ENCODE measurements at regions not wholly inside any gene's neighbourhood (a gene's known extent, or its start where the extent isn't known, plus 50 kb on each side); places are given as distances from the start of the nearest gene placed in this dataset.

- no peaks in the 10 kb centered on the region for H3K36me3 ChIP-seq (ENCODE audit: control insufficient read depth, insufficient read depth, low read length)
- no peaks in the 10 kb centered on the region for H3K9me3 ChIP-seq (ENCODE audit: control insufficient read depth, low read length)
- no peak overlapping the region for H3K27ac ChIP-seq (ENCODE audit: insufficient read depth, low read depth, low read length, poor library complexity, severe bottlenecking)
- no peaks in the 10 kb centered on the region for H3K27me3 ChIP-seq (ENCODE audit: control insufficient read depth, insufficient read depth, low read length, poor library complexity, severe bottlenecking)
- no peak overlapping the region for H3K4me3 ChIP-seq (ENCODE audit: insufficient read depth, low read depth, low read length)
- 50 to 63% methylated on average over 3 to 6 of the region's 6 CpGs for WGBS, 2 experiments
- H3K4me1 ChIP-seq (ENCODE audit: control insufficient read depth, insufficient read depth, low read length) = no peaks in the 10 kb centered on the region
Measured at GRCh38 chr6:14344486-14344885, 226.9 kb downstream of the CD83 start.

GRCh38 chr6:14348389-14348788 is 230.8 kb downstream of the CD83 start:
- Histone ChIP-seq H3K36me3 (ENCODE audit: control insufficient read depth, insufficient read depth, low read length) (no peaks in the 10 kb centered on the region), H3K9me3 (ENCODE audit: control insufficient read depth, low read length) (no peaks in the 10 kb centered on the region), H3K27me3 (ENCODE audit: control insufficient read depth, insufficient read depth, low read length, poor library complexity, severe bottlenecking) (no peaks in the 10 kb centered on the region), H3K27ac (ENCODE audit: insufficient read depth, low read depth, low read length, poor library complexity, severe bottlenecking) (no peak overlapping the region), H3K4me1 (ENCODE audit: control insufficient read depth, insufficient read depth, low read length) (no peaks in the 10 kb centered on the region), H3K4me3 (ENCODE audit: insufficient read depth, low read depth, low read length) (no peak overlapping the region)
- WGBS, 2 experiments = no CpG with 5 or more reads among the region's 1 CpG

- Histone ChIP-seq H3K9me3 (ENCODE audit: control insufficient read depth, low read length) (no peaks in the 10 kb centered on the region), H3K4me3 (ENCODE audit: insufficient read depth, low read depth, low read length) (no peak overlapping the region), H3K27me3 (ENCODE audit: control insufficient read depth, insufficient read depth, low read length, poor library complexity, severe bottlenecking) (no peaks in the 10 kb centered on the region), H3K27ac (ENCODE audit: insufficient read depth, low read depth, low read length, poor library complexity, severe bottlenecking) (no peak overlapping the region), H3K36me3 (ENCODE audit: control insufficient read depth, insufficient read depth, low read length) (no peaks in the 10 kb centered on the region), H3K4me1 (ENCODE audit: control insufficient read depth, insufficient read depth, low read length) (no peaks in the 10 kb centered on the region)
- 85 to 91% methylated on average over 1 to 2 of the region's 2 CpGs for WGBS, 2 experiments
Measured at GRCh38 chr6:14349507-14349906, 231.9 kb downstream of the CD83 start.

DNA sequence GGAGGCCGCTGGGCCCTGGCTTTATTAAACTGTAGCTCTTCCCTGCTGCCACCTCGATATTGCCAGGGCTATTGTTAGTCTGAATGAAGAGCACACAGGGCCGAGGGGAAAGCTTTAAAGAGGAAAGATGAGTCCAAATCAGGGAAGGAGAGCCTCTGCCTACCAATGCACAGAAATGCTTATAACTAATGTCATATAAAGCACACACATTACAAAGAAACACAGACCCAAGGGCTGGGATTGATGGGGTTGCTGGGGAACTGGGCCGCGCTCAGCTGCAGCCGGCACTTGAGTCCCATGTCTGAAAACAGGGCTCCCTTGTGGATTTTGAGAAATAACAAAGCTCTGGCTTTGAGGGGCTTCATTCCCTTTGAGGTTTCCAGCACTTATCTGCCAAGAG is 232.6 kb downstream of the CD83 start:
- Histone ChIP-seq H3K4me1 (ENCODE audit: control insufficient read depth, insufficient read depth, low read length) (no peaks in the 10 kb centered on the region), H3K4me3 (ENCODE audit: insufficient read depth, low read depth, low read length) (no peak overlapping the region), H3K9me3 (ENCODE audit: control insufficient read depth, low read length) (no peaks in the 10 kb centered on the region), H3K27me3 (ENCODE audit: control insufficient read depth, insufficient read depth, low read length, poor library complexity, severe bottlenecking) (no peaks in the 10 kb centered on the region), H3K36me3 (ENCODE audit: control insufficient read depth, insufficient read depth, low read length) (no peaks in the 10 kb centered on the region), H3K27ac (ENCODE audit: insufficient read depth, low read depth, low read length, poor library complexity, severe bottlenecking) (no peak overlapping the region)
- WGBS, 2 experiments = 80 to 85% methylated on average over 6 of the region's 6 CpGs

- no peaks in the 10 kb centered on the region for H3K27me3 ChIP-seq (ENCODE audit: control insufficient read depth, insufficient read depth, low read length, poor library complexity, severe bottlenecking)
- no peak overlapping the region for H3K4me3 ChIP-seq (ENCODE audit: insufficient read depth, low read depth, low read length)
- no peaks in the 10 kb centered on the region for H3K36me3 ChIP-seq (ENCODE audit: control insufficient read depth, insufficient read depth, low read length)
- no peaks in the 10 kb centered on the region for H3K9me3 ChIP-seq (ENCODE audit: control insufficient read depth, low read length)
- no peaks in the 10 kb centered on the region for H3K4me1 ChIP-seq (ENCODE audit: control insufficient read depth, insufficient read depth, low read length)
- no peak overlapping the region for H3K27ac ChIP-seq (ENCODE audit: insufficient read depth, low read depth, low read length, poor library complexity, severe bottlenecking)
- WGBS, 2 experiments = 89 to 90% methylated on average over 3 of the region's 3 CpGs
Measured at GRCh38 chr6:14353281-14353680, 235.7 kb downstream of the CD83 start.

DNA sequence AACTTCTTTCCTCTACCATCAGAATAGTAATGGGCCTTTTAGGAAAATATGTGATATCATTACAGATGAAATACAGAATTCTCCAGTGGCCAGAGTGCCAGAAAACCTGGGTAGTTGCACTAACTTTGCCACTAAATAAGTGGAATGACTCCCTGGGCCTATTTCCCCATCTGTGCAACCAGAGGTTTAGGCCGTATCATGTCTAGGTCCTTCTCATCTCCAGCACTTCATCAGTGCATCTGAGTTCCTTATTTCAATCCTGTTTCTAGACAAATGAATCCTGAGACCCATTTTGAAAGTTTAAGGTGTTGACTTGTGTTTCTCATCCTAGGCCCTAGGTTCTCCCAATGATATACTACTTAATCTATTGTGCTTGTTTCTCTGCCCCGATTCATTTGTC is 236.2 kb downstream of the CD83 start:
- H3K9me3 ChIP-seq (ENCODE audit: control insufficient read depth, low read length) = no peaks in the 10 kb centered on the region
- no peaks in the 10 kb centered on the region for H3K36me3 ChIP-seq (ENCODE audit: control insufficient read depth, insufficient read depth, low read length)
- no peak overlapping the region for H3K4me3 ChIP-seq (ENCODE audit: insufficient read depth, low read depth, low read length)
- H3K27me3 ChIP-seq (ENCODE audit: control insufficient read depth, insufficient read depth, low read length, poor library complexity, severe bottlenecking) = no peaks in the 10 kb centered on the region
- H3K4me1 ChIP-seq (ENCODE audit: control insufficient read depth, insufficient read depth, low read length) = no peaks in the 10 kb centered on the region
- WGBS, 2 experiments = 86 to 90% methylated on average over 1 to 2 of the region's 2 CpGs
- H3K27ac ChIP-seq (ENCODE audit: insufficient read depth, low read depth, low read length, poor library complexity, severe bottlenecking) = no peak overlapping the region

GRCh38 chr6:14354919-14355572 is 237.5 kb downstream of the CD83 start:
- no peak overlapping the region for H3K4me3 ChIP-seq (ENCODE audit: insufficient read depth, low read depth, low read length)
- no peak overlapping the region for H3K27ac ChIP-seq (ENCODE audit: insufficient read depth, low read depth, low read length, poor library complexity, severe bottlenecking)
- no peaks in the 10 kb centered on the region for H3K36me3 ChIP-seq (ENCODE audit: control insufficient read depth, insufficient read depth, low read length)
- no peaks in the 10 kb centered on the region for H3K4me1 ChIP-seq (ENCODE audit: control insufficient read depth, insufficient read depth, low read length)
- no peaks in the 10 kb centered on the region for H3K27me3 ChIP-seq (ENCODE audit: control insufficient read depth, insufficient read depth, low read length, poor library complexity, severe bottlenecking)
- 88 to 92% methylated on average over 5 of the region's 5 CpGs for WGBS, 2 experiments
- no peaks in the 10 kb centered on the region for H3K9me3 ChIP-seq (ENCODE audit: control insufficient read depth, low read length)

DNA sequence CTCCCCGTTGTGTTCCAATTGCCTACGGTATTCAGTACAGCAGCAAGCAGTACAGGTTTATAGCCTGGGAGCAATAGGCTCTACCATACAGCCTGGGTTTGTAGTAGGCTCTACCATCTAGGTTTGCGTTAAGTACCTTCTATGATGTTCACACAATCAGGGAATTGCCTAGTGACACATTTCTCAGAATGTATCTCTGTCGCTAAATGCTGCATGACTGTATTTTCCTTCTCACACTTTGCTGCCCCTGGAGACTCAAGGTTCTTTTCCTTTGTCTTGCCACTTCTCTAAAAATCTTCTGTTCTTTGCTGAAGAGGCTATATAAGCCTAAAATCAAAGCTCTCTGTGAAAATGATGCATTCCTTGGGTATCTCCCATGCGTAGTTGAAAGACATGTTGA is 241.9 kb downstream of the CD83 start:
- H3K27ac ChIP-seq (ENCODE audit: insufficient read depth, low read depth, low read length, poor library complexity, severe bottlenecking) = no peak overlapping the region
- no peaks in the 10 kb centered on the region for H3K36me3 ChIP-seq (ENCODE audit: control insufficient read depth, insufficient read depth, low read length)
- no peak overlapping the region for H3K4me3 ChIP-seq (ENCODE audit: insufficient read depth, low read depth, low read length)
- WGBS, 2 experiments = 84 to 88% methylated on average over 5 of the region's 5 CpGs
- no peaks in the 10 kb centered on the region for H3K9me3 ChIP-seq (ENCODE audit: control insufficient read depth, low read length)
- no peaks in the 10 kb centered on the region for H3K27me3 ChIP-seq (ENCODE audit: control insufficient read depth, insufficient read depth, low read length, poor library complexity, severe bottlenecking)
- no peaks in the 10 kb centered on the region for H3K4me1 ChIP-seq (ENCODE audit: control insufficient read depth, insufficient read depth, low read length)

DNA sequence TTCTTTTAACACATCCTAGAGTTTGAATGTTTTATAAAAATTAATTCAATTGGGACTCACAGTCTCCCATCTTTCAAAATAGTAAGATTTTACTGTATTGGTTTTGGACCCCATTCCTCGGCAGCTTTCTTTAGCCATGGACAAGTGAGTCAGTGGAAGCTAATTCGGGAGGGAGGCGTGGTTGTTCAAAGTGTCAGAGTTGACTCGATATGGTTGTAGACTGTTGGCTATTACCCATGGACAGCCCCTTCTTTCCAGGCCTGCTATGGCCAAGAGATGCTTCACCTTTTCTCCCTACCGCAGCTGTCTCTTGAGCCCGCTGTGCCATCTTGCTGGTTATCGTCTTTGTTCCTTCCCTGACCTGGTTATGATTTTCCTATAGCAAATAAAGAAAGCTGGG is 243.0 kb downstream of the CD83 start:
- no peak overlapping the region for H3K4me3 ChIP-seq (ENCODE audit: insufficient read depth, low read depth, low read length)
- H3K4me1 ChIP-seq (ENCODE audit: control insufficient read depth, insufficient read depth, low read length) = no peaks in the 10 kb centered on the region
- no peaks in the 10 kb centered on the region for H3K9me3 ChIP-seq (ENCODE audit: control insufficient read depth, low read length)
- H3K36me3 ChIP-seq (ENCODE audit: control insufficient read depth, insufficient read depth, low read length) = no peaks in the 10 kb centered on the region
- no peak overlapping the region for H3K27ac ChIP-seq (ENCODE audit: insufficient read depth, low read depth, low read length, poor library complexity, severe bottlenecking)
- no peaks in the 10 kb centered on the region for H3K27me3 ChIP-seq (ENCODE audit: control insufficient read depth, insufficient read depth, low read length, poor library complexity, severe bottlenecking)
- 96 to 97% methylated on average over 7 of the region's 7 CpGs for WGBS, 2 experiments

GRCh38 chr6:14361297-14361696 is 243.7 kb downstream of the CD83 start:
- WGBS, 2 experiments = 98 to 100% methylated on average over 1 of the region's 2 CpGs
- Histone ChIP-seq H3K27ac (ENCODE audit: insufficient read depth, low read depth, low read length, poor library complexity, severe bottlenecking) (no peak overlapping the region), H3K27me3 (ENCODE audit: control insufficient read depth, insufficient read depth, low read length, poor library complexity, severe bottlenecking) (no peaks in the 10 kb centered on the region), H3K4me3 (ENCODE audit: insufficient read depth, low read depth, low read length) (no peak overlapping the region), H3K36me3 (ENCODE audit: control insufficient read depth, insufficient read depth, low read length) (no peaks in the 10 kb centered on the region), H3K4me1 (ENCODE audit: control insufficient read depth, insufficient read depth, low read length) (no peaks in the 10 kb centered on the region), H3K9me3 (ENCODE audit: control insufficient read depth, low read length) (no peaks in the 10 kb centered on the region)
